ENCODE measurements at regions not wholly inside any gene's neighbourhood (a gene's known extent, or its start where the extent isn't known, plus 50 kb on each side); places are given as distances from the start of the nearest gene placed in this dataset.

GRCh38 chr5:143491646-143492045 lies 88.2 kb upstream of the NR3C1 start:
- H3K27ac Mint-ChIP-seq, result no peak overlapping the region
- no peaks in the 10 kb centered on the region for H3K27me3 Mint-ChIP-seq
- no peaks in the 10 kb centered on the region for H3K36me3 Mint-ChIP-seq (ENCODE audit: low read depth)
- H3K4me1 Mint-ChIP-seq (ENCODE audit: low read depth), result no peaks in the 10 kb centered on the region
- no peak overlapping the region for H3K4me3 Mint-ChIP-seq
- H3K9me3 Mint-ChIP-seq, result no peaks in the 10 kb centered on the region

- no peaks in the 10 kb centered on the region for H3K9me3 Mint-ChIP-seq
Measured at GRCh38 chr5:143488381-143488780, 84.9 kb upstream of the NR3C1 start.

GRCh38 chr5:143484601-143485000 lies 81.1 kb upstream of the NR3C1 start:
- no peaks in the 10 kb centered on the region for H3K36me3 Mint-ChIP-seq (ENCODE audit: low read depth)
- H3K9me3 Mint-ChIP-seq, result no peaks in the 10 kb centered on the region
- no peak overlapping the region for H3K27ac Mint-ChIP-seq

More at GRCh38 chr5:143488381-143488780, 84.9 kb upstream of the NR3C1 start:
- Mint-ChIP-seq H3K27me3 (peaks cover 5% of the 10 kb centered on the region), H3K36me3 (ENCODE audit: low read depth) (no peaks in the 10 kb centered on the region), H3K4me1 (ENCODE audit: low read depth) (no peaks in the 10 kb centered on the region), H3K27ac (no peak overlapping the region), H3K4me3 (no peak overlapping the region)

GRCh38 chr5:143481697-143482531 lies 78.4 kb upstream of the NR3C1 start:
- H3K4me3 Mint-ChIP-seq, result no peak overlapping the region
- no peaks in the 10 kb centered on the region for H3K36me3 Mint-ChIP-seq (ENCODE audit: low read depth)
- H3K4me1 Mint-ChIP-seq (ENCODE audit: low read depth), result peaks cover 3% of the 10 kb centered on the region
- no peak overlapping the region for H3K27ac Mint-ChIP-seq
- peaks cover 6% of the 10 kb centered on the region for H3K9me3 Mint-ChIP-seq
- H3K27me3 Mint-ChIP-seq, result peaks cover 5% of the 10 kb centered on the region

More at GRCh38 chr5:143484601-143485000, 81.1 kb upstream of the NR3C1 start:
- Mint-ChIP-seq H3K4me3 (no peak overlapping the region), H3K4me1 (ENCODE audit: low read depth) (peaks cover 2% of the 10 kb centered on the region), H3K27me3 (peaks cover 5% of the 10 kb centered on the region)

GRCh38 chr5:143480001-143480400 lies 76.5 kb upstream of the NR3C1 start:
- Mint-ChIP-seq H3K36me3 (ENCODE audit: low read depth) (no peaks in the 10 kb centered on the region), H3K9me3 (peaks cover 6% of the 10 kb centered on the region), H3K27me3 (no peaks in the 10 kb centered on the region), H3K4me1 (ENCODE audit: low read depth) (peaks cover 3% of the 10 kb centered on the region), H3K4me3 (no peak overlapping the region), H3K27ac (no peak overlapping the region)

GRCh38 chr5:143479394-143479793 lies 75.9 kb upstream of the NR3C1 start:
- H3K4me3 Mint-ChIP-seq, result no peak overlapping the region
- H3K9me3 Mint-ChIP-seq, result peaks cover 6% of the 10 kb centered on the region
- peaks cover 3% of the 10 kb centered on the region for H3K4me1 Mint-ChIP-seq (ENCODE audit: low read depth)
- no peaks in the 10 kb centered on the region for H3K36me3 Mint-ChIP-seq (ENCODE audit: low read depth)
- no peaks in the 10 kb centered on the region for H3K27me3 Mint-ChIP-seq
- H3K27ac Mint-ChIP-seq, result no peak overlapping the region

GRCh38 chr5:143476601-143477211 lies 73.2 kb upstream of the NR3C1 start:
- H3K4me1 Mint-ChIP-seq (ENCODE audit: low read depth), result peaks cover 3% of the 10 kb centered on the region
- no peak overlapping the region for H3K4me3 Mint-ChIP-seq
- H3K9me3 Mint-ChIP-seq, result peaks cover 6% of the 10 kb centered on the region
- no peaks in the 10 kb centered on the region for H3K27me3 Mint-ChIP-seq
- no peak overlapping the region for H3K27ac Mint-ChIP-seq
- no peaks in the 10 kb centered on the region for H3K36me3 Mint-ChIP-seq (ENCODE audit: low read depth)

- peaks cover under 1% of the 10 kb centered on the region for H3K4me1 Mint-ChIP-seq (ENCODE audit: low read depth)
- H3K27me3 Mint-ChIP-seq, result no peaks in the 10 kb centered on the region
- no peaks in the 10 kb centered on the region for H3K36me3 Mint-ChIP-seq (ENCODE audit: low read depth)
- H3K9me3 Mint-ChIP-seq, result peaks cover 6% of the 10 kb centered on the region
- no peak overlapping the region for H3K27ac Mint-ChIP-seq
- H3K4me3 Mint-ChIP-seq, result no peak overlapping the region
Measured at GRCh38 chr5:143474616-143475015, 71.1 kb upstream of the NR3C1 start.

- H3K36me3 Mint-ChIP-seq (ENCODE audit: low read depth), result no peaks in the 10 kb centered on the region
- no peak overlapping the region for H3K27ac Mint-ChIP-seq
- peaks cover 4% of the 10 kb centered on the region for H3K9me3 Mint-ChIP-seq
- H3K27me3 Mint-ChIP-seq, result no peaks in the 10 kb centered on the region
- no peaks in the 10 kb centered on the region for H3K4me1 Mint-ChIP-seq (ENCODE audit: low read depth)
- no peak overlapping the region for H3K4me3 Mint-ChIP-seq
Measured at GRCh38 chr5:143473481-143473880, 70.0 kb upstream of the NR3C1 start.

- Mint-ChIP-seq H3K4me1 (ENCODE audit: low read depth) (no peaks in the 10 kb centered on the region), H3K36me3 (ENCODE audit: low read depth) (no peaks in the 10 kb centered on the region), H3K27me3 (no peaks in the 10 kb centered on the region), H3K27ac (no peak overlapping the region), H3K9me3 (no peaks in the 10 kb centered on the region), H3K4me3 (no peak overlapping the region)
Measured at GRCh38 chr5:143472576-143472975, 69.1 kb upstream of the NR3C1 start.

GRCh38 chr5:143471666-143472464 lies 68.4 kb upstream of the NR3C1 start:
- no peaks in the 10 kb centered on the region for H3K36me3 Mint-ChIP-seq (ENCODE audit: low read depth)
- H3K9me3 Mint-ChIP-seq, result no peaks in the 10 kb centered on the region
- H3K27ac Mint-ChIP-seq, result no peak overlapping the region
- no peaks in the 10 kb centered on the region for H3K4me1 Mint-ChIP-seq (ENCODE audit: low read depth)
- no peaks in the 10 kb centered on the region for H3K27me3 Mint-ChIP-seq
- no peak overlapping the region for H3K4me3 Mint-ChIP-seq

GRCh38 chr5:143471041-143471509 lies 67.6 kb upstream of the NR3C1 start:
- Mint-ChIP-seq H3K27me3 (no peaks in the 10 kb centered on the region), H3K9me3 (no peaks in the 10 kb centered on the region), H3K4me3 (no peak overlapping the region), H3K4me1 (ENCODE audit: low read depth) (no peaks in the 10 kb centered on the region), H3K36me3 (ENCODE audit: low read depth) (no peaks in the 10 kb centered on the region), H3K27ac (no peak overlapping the region)

- Mint-ChIP-seq H3K27ac (no peak overlapping the region), H3K27me3 (no peaks in the 10 kb centered on the region), H3K4me1 (ENCODE audit: low read depth) (no peaks in the 10 kb centered on the region), H3K36me3 (ENCODE audit: low read depth) (no peaks in the 10 kb centered on the region), H3K4me3 (no peak overlapping the region), H3K9me3 (no peaks in the 10 kb centered on the region)
Measured at GRCh38 chr5:143470120-143470519, 66.6 kb upstream of the NR3C1 start.

- Mint-ChIP-seq H3K4me1 (ENCODE audit: low read depth) (no peaks in the 10 kb centered on the region), H3K9me3 (no peaks in the 10 kb centered on the region), H3K36me3 (ENCODE audit: low read depth) (no peaks in the 10 kb centered on the region), H3K27ac (no peak overlapping the region), H3K4me3 (no peak overlapping the region), H3K27me3 (no peaks in the 10 kb centered on the region)
Measured at GRCh38 chr5:143469125-143469524, 65.6 kb upstream of the NR3C1 start.

GRCh38 chr5:143466632-143467031 lies 63.1 kb upstream of the NR3C1 start:
- Mint-ChIP-seq H3K4me3 (no peak overlapping the region), H3K9me3 (peaks cover 3% of the 10 kb centered on the region), H3K36me3 (ENCODE audit: low read depth) (no peaks in the 10 kb centered on the region), H3K27ac (no peak overlapping the region), H3K4me1 (ENCODE audit: low read depth) (no peaks in the 10 kb centered on the region), H3K27me3 (no peaks in the 10 kb centered on the region)
